SK-N-SH (cell line): ENCODE measurements at regions not wholly inside any gene's neighbourhood (a gene's known extent, or its start where the extent isn't known, plus 50 kb on each side); places are given as distances from the start of the nearest gene placed in this dataset.

Source experiments
- CHD2 ChIP-seq: fragments of 150-350 bp; IDR thresholded peaks from 2 replicates; pipeline ENCODE4 v1.6.1; 2018; ENCODE audit warnings: low read length; ENCODE audit not compliant: partially characterized antibody
- CTCF ChIP-seq: fragments of 200-600 bp; sonication (generic); IDR thresholded peaks from 2 replicates; pipeline ENCODE4 v1.6.1; 2017; ENCODE audit warnings: antibody characterized with exemption, mild to moderate bottlenecking, moderate library complexity
- EP300 ChIP-seq, 2 experiments: IDR thresholded peaks; 2 replicates each; pipeline versions ENCODE4 v1.4.0 to v1.6.1; 2012; ENCODE audit warnings: borderline replicate concordance in 1 of 2, low read depth in 1 of 2, low read length in 1 of 2
- EZH2phosphoT487 ChIP-seq: fragments of 200-600 bp; sonication (generic); IDR thresholded peaks from 2 replicates; pipeline ENCODE4 v1.6.1; 2017; ENCODE audit warnings: low read depth, mixed run types, mild to moderate bottlenecking, antibody characterized with exemption, moderate library complexity, borderline replicate concordance
- MAX ChIP-seq: IDR thresholded peaks from 2 replicates; pipeline ENCODE4 v1.4.0; 2012; ENCODE audit warnings: low read depth
- POLR2AphosphoS5 ChIP-seq: IDR thresholded peaks from 2 replicates; pipeline ENCODE4 v1.6.1; 2012; ENCODE audit warnings: low read depth, low read length
- RCOR1 ChIP-seq: fragments of 150-350 bp; IDR thresholded peaks from 2 replicates; pipeline ENCODE4 v1.6.1; 2017; ENCODE audit warnings: antibody characterized with exemption, low read length
- SIN3A ChIP-seq: IDR thresholded peaks from 2 replicates; pipeline ENCODE4 v1.6.1; 2012; ENCODE audit warnings: low read depth, mild to moderate bottlenecking, low read length, moderate library complexity, borderline replicate concordance
- TEAD4 ChIP-seq: IDR thresholded peaks from 2 replicates; pipeline ENCODE4 v1.4.0; 2012; ENCODE audit warnings: mild to moderate bottlenecking, borderline replicate concordance; ENCODE audit not compliant: insufficient read depth

GRCh38 chr4:141851246-141851891, 215.0 kb downstream of the IL15 start:
- TF ChIP-seq CTCF (no peak), EZH2phosphoT487 (no peak), CHD2 (no peak), RCOR1 (no peak), POLR2AphosphoS5 (no peak), MAX (no peak), TEAD4 (no peak), EP300 (IDR thresholded peaks at IDR 0.05; ENCODE audit: borderline replicate concordance in 1 of 2, low read depth in 1 of 2, low read length in 1 of 2) (no peak), SIN3A (no peak)
